GM03348 (cell line): ENCODE measurements at regions not wholly inside any gene's neighbourhood (a gene's known extent, or its start where the extent isn't known, plus 50 kb on each side); places are given as distances from the start of the nearest gene placed in this dataset.
A peak's percentile ranks its signal among the peaks of the same experiment; 100 is the strongest.
"Not testable (repeated sequence)": the region's sequence is repeated elsewhere in the genome, so short reads cannot be mapped to it uniquely, and the experiment has no call there.

Source experiments
- DNase-seq: peaks from one replicate; pipeline ENCODE4 v3.0.0; 2012; ENCODE audit warnings: low spot score

DNA sequence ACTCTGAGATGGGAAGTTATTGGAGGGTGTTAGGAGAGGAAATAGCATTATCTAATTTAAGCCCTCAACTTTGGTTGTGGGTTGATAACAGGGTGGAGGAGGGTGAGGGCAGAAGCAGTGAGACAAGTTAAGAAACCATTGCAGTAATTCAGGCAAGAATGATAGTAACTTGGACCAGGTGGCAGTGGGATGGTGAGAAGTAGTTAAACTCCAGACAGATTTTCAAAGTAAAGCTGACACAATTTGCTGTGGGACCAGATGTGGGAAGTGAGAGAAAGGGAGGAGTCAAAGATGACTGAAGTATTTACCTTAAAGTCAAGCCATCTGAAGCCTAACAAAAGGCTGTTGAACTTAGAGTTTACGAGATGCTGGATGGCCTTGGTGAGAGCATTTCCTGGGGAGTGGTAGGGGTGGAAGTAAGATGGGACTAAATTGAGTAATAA, 163.2 kb upstream of the KLF7 start:
- no peak for DNase-seq

DNA sequence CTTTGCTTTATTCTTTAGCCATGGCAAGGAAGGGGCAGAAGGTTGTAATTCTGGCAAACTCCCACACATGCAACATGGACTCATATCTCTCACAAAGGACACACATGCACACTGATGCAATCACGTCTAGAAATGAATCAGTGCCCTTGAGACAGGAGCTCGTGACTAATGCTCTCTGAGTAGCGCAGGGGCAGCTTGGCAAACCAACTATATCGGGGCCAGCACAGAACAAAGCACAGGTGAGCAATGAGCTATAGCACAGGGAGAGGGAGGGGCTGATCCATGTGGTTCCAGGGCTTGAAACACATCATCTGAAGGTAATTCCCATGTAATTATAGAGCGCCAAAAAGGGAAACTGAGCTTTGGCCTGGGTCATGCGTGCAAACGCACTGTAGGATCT, 165.2 kb upstream of the KLF7 start:
- peak; percentile 73 for DNase-seq

DNA sequence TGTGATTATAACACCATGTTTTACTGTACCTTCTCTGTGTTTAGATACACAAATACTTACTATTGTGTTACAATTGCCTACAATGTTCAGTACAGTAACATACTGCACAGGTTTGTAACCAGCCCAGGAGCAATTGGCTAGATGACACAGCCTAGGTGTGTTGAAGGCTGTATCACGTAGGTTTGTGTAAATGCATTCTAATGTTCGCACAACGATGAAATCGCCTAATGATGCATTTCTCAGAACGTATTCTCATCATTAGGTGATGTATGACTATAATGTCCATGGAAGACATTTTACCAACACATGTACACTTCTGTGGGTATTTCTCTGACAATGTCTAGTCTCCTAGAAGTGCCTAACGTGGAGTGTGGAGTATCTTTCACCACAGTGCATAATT, 165.9 kb upstream of the KLF7 start:
- DNase-seq, result no peak

DNA sequence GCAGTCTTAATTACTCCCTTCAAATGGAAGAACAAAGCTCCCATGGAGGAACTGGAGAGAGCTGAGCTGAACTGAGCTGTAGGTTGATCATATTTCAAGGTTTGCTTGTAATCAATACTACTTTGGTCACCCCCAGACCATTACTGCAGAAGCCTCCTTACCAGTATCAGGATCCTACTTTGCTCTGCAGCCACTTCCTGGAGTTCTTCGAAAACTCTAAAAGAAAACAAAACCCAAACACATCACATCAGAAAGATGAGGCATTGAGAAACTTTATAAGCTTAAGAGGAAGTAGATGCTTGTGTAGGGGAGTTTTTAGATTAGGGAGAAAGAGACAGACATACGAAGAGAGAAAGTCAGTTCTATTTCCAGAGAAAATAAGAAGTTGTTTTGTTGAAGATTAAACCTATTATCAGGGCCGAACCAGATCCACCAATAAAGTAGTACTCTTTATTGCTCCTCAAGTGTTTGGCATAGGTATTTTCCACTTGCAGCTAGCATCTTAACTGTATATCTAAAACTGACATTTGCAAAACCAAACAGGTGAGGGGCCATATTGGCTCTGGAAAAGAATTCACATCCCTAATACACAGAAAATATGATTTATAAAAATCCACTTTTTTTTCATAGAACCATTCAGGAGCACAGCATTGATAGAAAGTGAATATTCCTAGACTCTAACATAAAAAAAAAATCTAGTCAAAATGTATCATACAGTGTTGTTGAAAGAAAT, 166.9 kb upstream of the KLF7 start:
- no peak for DNase-seq

DNA sequence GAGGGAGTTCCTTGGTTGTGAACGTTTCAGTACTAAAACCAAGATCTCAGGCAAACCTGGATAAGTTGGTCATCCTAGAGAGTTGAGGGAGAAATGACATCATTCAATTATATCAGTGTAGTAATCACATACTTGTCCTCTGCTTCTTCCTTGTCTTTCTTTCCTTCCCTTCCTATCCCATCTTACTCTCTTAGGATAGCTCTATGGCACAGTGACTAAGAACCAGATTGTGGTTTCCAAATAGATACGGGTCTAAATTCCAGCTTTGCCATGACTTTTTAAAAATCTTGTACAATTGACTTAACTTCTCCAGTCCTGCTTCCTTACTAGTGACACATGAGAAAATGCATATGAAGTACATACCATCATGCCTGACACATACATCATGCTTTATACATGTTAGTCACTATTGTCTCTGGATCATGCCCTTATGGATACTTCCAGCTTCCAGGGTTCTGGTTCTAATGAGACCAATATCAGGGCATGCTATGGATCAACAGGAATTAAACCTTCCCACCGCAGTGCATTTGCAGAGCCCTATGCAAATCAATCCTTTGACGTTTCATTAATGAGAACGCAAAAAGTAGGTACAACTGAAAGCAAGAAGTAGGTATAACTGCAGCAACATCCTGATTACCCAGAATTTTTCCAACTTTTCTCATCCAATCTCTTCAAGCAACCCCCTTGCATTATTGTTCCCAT, 168.0 kb upstream of the KLF7 start:
- DNase-seq, result no peak

DNA sequence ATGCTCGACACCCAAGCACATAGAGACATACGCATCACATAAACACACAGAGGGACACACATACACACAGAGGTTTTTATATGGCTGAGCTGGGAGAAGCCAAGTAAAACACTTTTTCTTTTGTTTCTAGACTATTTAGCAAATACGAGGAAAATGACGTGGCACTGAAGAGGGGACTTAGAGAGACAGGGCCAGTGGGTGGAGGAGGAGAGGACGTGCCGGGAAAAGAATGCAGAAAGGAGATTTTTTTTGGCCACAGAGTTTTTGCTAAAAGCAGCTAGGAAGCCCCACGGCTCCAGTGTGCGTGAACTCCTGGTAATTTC, 168.5 kb upstream of the KLF7 start:
- DNase-seq, result no peak

DNA sequence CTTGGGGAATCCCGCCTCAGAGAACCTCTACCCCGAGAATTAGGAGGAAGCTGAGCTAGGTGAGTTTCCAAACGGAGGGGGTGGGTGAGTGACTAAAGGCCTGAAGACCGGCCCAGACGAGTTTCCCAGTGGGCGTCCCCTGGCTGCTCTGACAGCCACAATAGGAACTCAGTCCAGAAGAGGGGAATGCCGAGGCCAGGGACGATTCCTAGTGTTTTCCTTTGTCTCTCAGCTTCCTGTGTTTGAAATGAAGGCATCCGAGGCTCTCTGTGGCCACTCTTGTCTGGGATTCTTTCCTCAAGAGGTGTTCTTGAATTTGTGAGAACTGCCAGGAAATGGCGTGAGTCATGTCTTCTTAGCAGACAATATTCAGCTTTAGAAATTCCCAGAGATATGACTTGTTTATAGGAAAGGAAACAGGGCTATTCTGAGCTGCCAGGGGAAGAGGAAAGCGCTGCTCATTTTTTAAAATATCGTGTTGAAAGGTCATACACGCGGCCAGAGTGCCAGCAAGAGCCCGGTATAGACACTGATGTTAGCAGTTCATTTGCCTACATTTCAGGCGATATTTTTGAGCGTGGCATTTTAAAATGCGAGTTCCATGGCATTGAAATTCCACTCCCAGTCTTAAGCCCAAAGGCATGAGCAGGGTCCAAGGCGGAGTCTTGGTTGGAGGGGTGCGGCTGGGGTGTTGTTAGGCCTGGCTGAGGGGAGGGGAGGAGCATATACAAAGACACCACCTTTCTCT, 169.1 kb upstream of the KLF7 start:
- peak; percentile 87 for DNase-seq

DNA sequence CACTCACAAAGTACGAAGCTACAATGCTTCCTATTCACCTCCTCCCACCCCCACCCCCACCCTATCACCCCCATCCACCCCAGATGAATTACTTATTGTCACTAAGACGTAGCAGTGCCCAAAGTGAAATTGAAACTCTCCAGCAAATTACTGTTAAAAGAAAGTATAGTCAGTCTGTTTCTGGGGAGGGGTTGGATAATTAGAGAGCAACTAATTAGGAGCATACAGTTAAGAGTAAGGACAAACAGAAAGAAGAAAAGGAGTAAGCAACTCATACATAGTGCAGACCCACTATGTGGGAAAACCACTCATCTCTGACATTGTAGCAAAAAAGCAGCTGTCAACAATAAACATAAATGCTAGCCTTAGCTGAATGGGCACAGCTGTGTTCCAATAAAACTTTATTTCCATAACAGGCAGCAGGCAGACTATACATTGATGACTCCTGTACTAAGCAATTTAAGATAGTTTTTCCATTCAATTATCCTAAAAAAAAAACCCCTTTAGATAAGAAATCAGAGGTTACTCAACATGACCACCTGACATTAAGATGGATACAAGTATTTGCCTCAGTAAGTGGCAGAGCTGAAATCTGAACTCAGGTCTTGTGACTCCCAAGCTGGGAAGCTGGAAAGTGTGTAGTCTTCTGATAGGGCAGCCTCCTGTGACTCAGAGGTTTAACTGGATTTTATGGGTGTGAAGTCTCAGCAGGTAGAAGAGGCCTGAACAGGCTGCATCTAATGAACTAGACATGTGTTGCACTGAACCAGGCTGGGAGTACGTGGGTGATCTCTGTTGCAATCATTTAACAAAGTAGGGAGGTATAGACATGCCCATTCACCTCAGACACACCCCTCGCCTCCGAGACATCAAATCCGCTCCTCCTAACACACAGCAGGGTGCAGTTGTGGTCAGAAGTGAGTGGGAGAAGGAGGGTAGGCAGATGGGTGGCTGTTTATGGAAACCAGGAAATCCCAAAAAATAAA, 171.8 kb upstream of the KLF7 start:
- DNase-seq, result no peak

DNA sequence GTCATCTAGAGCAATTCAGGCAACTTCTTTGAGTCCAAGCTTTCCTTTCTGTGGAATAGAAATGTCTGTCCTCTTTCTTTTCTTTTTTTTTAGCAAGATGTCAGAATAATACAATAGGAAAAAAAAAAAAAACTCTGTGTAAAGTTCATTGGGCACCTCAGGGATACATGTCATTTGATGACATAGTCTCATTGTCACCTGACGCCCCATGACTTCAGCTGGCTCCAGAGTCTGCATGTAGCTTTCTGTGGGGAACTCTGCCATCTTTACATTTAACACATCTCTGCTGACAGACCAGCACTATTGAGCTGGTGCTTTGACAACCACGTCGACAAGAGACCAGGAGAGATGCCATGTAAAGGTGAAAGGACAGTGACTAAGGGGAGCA, 172.5 kb upstream of the KLF7 start:
- DNase-seq, result no peak

DNA sequence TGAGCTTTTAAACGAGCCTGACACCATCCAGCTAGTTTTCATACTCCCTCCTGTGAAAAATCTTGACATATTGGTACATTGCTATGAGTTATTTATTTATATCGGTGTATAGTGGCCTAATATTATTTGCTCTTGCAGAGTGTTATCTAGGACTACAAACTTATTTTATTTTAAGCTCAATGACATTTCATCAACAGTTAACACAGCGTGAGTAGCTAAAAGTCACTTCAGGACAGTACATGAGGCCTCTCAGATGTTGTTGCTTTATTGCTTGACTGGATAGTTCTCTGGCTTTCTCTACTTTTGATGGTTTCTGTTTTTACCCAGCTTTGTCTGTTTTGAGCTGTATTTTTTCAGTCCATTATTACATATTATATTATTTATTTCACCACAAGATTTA, 172.9 kb upstream of the KLF7 start:
- DNase-seq, result no peak

DNA sequence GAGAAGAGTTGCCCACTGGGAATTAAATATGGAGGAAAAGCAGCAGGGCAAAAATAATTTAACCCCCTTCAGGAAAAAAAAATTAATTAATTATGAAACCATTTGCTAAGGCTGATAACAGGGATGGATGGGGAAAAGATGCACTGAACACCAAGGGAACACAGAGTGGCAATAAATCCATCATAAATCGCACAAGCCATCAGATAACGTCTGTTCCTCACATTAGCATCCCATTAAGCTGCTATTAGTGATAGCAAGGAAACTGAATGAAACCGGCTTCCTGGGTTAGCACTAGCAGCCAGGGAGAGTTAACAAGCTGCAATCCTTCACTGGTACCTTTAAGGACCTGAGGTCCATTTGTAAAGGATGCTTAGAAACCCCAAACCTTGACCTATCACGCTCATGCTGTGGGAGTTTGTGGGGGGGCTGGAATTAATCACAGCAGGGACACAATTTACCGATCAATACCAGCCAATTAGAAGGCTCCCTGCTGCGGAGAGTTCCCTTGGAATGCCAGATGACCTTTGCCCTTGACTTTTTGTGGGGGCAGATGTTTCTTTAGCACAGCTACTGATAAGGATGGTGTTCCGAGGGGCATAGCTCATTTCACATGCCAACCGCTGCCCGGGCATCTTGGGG, 175.5 kb upstream of the KLF7 start:
- no peak for DNase-seq

DNA sequence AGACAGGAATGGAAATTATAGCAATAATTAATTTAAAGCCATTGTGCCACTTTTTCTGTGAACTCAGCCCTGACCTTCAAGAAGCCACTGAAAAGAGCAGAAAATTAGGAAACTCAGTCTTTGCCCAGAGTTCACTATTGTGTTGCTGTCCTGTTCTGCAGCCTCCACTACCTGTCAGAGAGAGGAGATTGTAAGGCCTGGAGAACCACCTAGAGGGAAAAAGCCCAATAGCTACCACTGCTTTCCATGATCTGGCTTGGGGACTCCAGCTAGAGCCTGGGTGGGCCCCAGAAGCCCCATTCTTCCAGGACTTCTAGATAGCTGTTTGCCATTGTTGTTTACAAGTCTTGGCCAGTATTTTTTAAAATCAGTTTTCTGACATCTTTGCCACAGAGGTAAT, 176.1 kb upstream of the KLF7 start:
- no peak for DNase-seq

DNA sequence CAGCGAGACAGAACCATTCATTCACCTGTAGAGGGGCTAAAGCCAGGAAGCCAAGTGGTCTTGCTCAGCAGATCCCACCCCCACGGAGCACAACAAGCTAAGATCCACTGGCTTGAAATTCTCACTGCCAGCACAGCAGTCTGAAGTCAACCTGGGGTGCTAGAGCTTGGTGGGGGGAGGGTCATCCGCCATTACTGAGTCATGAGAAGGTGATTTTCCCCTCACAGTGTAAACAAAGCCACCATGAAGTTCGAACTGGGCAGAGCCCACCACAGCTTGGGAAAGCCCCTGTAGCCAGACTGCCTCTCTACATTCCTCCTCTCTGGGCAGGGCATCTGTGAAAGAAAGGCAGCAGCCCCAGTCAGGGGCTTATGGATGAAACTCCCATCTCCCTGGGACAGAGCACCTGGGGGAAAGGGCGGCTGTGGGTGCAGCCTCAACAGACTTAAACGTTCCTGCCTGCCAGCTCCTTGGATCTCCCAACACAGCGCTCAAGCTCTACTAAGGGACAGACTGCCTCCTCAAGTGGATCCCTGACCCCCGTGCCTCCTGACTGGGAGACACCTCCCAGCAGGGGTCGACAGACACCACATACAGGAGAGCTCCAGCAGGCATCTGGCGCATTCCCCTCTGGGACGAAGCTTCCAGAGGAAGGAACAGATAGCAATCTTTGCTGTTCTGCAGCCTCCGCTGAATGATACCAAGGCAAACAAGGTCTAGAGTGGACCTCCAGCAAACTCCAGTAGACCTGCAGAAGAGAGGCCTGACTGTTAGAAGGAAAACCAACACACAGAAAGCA, 179.0 kb upstream of the KLF7 start:
- not testable (repeated sequence) for DNase-seq

DNA sequence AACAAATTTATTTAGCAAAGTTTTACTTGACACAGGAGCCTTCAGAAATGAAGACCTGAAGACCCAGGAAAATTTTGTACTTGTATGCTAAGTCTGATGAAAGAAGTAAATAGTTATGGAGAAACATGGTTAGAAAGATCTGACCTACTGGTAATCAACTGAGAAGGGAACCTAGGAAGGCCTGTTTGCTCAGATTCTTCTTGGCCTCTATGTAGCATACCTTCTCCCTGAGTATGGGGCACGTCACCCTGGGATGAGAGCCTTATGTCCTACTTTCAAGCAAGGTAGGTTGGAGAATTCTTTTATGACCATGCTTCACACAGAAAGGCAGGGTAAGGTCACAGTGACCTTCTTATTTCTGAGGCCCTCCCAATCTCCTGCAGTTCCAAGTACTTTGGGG, 178.6 kb upstream of the CREB1 start:
- no peak for DNase-seq

DNA sequence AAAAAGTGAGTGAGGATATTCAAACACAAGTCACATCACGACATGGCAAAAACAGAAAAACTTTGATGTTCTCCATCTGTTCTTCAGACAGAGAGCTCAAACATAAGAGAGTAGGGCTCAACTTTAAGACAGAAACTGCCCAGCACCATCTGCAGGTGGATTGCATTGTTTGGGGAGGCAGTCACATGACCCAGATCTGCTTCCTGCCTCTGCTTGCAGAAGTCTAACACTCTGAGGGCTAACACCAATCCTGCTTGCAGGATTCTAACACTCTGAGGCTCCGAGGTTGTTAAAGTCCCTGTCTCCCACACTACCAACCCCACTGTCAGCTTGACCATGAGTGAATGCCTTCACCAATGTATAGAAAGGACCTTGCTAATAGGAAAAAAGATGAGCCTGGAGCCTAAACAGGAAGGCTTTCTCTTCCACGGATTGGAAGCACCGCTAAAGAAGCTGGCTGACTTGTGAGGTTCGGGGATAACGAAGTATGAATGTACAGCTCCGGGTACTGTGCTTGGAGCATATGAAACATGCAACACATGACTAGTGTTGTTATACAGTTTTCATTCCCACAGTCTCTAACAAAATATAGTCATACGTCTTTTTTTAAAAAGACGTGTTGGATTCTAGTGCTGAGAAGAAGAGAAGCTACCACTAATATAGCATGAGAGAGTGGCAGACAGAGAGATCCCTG, 176.6 kb upstream of the CREB1 start:
- DNase-seq, result peak; percentile 34

DNA sequence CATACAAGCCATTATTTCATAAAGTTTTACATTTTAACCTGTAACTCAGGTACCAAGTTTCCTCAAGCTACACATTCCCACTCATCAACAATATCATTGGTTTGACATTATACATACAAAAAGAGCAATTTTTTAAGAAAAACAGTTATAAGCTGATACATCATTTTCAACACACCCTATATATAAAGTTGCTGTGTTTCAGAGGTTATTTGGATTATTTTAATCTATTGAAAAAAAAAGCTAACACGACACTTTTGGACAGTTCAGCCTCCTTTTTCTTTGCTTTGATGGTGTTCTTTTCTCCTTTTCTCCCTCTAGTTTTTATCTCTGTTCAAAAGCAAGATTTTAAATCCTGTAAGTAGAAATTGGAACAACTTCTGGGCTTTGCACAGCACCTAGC, 175.9 kb upstream of the CREB1 start:
- DNase-seq, result no peak

DNA sequence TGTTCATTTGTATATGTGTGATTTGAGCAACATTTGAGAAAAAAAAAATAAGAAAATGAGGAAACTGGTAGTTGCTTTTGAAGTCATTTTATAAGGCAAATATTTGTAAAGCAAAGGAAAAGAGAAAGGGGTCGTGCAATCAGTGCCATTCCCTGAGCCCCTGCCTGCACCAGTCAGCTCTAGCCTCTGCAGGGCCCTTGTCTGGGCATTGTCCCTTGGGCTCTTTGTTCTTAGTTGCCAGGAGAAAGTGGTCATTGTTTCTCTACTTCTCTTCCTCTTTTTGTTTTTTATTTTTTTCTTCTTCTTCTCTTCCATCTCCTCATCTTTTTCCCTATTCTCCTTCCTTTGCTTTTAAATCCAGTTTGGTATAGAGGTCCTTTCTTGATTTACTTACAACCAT, 175.3 kb upstream of the CREB1 start:
- DNase-seq, result no peak

DNA sequence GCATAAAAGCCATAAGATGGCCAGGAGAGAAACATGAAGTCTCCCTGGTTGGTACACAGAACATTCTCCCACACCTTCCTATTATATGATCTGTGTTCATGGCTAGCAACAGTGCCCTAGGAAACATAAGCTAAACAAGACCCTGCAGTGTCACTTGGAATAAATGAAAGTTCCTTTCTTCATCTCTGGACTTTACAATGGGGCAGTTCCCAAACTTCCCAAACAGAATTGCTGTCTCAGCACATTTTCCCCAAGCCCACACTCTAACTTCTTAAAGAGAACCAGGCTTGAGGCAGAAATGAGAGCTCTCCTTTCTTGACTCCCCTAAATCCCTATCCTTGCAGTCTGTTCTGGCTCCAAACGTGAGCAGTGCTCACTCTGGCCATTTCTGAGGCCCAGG, 173.2 kb upstream of the CREB1 start:
- no peak for DNase-seq

DNA sequence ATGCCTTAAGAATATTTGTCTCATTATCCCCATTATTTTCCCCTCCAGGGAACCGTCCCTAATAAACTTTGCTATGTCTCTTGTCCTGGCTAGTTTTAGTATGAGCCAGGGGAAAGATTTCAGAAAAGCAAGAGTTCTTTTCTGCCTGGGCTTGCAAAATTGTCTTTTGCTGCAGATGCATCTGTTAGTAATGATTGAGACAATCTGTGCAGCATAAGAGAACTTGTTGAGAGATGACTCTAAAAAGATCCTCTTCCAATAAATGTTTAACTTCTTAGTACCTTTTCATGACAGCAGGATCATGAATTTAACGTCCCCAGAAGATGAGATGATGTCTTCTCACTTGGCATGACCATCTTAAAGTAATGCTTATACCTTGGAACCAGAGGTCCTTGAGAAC, 172.5 kb upstream of the CREB1 start:
- DNase-seq, result no peak

DNA sequence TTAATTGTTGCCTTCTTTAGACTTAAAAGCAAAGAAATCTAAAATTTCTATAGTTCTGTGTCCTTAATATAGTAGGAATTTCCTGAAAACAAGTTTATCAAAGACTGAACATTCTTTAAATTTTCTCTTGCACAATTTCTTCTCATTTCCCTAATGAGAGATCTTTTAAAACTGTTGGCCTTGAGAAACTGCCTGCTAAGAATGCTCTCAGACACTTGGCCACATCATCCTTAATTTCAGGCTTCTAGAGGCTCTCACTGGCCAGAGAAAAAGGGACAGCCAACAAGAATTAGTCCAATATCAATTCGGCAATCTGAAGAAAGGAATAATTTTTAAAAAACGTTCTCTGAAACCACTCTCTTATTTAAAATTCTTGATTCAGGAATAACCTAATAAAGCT, 167.0 kb upstream of the CREB1 start:
- no peak for DNase-seq
